ENCODE measurements at regions not wholly inside any gene's neighbourhood (a gene's known extent, or its start where the extent isn't known, plus 50 kb on each side); places are given as distances from the start of the nearest gene placed in this dataset.

DNA sequence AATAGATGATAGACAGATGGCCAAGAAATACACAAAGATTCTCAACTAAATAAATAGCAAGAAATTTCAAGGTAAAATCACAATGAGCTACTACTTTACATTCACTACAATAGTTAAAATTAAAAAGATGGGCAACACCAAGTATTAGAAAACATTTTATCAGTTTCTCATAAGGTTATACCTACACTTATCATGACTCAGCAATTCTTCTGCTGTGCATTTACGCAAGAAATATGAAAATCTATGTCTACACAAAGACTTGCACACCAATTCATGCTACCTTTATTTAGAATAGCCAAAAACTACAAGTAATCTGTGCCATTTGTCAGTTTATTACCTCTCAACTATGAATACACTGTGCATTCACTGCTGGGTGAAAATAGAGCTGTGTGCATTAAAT is 937.4 kb upstream of the NRXN1 start:
- H3K4me3 ChIP-seq = no peak overlapping the region
- H3K27me3 ChIP-seq (replicated peaks; ENCODE audit: insufficient read depth) = no peaks in the 10 kb centered on the region
- ATAC-seq (ENCODE audit: insufficient number of reproducible peaks, low FRiP score, low read depth) (no peak), DNase-seq (ENCODE audit: low spot score) (no peak)
- no peaks in the 10 kb centered on the region for H3K9me3 ChIP-seq
- H3K27ac ChIP-seq = no peak overlapping the region
- no peaks in the 10 kb centered on the region for H3K4me1 ChIP-seq (ENCODE audit: control insufficient read depth in 1 of 2, low read depth in 2 of 2)
- TF ChIP-seq, protein P1, sequence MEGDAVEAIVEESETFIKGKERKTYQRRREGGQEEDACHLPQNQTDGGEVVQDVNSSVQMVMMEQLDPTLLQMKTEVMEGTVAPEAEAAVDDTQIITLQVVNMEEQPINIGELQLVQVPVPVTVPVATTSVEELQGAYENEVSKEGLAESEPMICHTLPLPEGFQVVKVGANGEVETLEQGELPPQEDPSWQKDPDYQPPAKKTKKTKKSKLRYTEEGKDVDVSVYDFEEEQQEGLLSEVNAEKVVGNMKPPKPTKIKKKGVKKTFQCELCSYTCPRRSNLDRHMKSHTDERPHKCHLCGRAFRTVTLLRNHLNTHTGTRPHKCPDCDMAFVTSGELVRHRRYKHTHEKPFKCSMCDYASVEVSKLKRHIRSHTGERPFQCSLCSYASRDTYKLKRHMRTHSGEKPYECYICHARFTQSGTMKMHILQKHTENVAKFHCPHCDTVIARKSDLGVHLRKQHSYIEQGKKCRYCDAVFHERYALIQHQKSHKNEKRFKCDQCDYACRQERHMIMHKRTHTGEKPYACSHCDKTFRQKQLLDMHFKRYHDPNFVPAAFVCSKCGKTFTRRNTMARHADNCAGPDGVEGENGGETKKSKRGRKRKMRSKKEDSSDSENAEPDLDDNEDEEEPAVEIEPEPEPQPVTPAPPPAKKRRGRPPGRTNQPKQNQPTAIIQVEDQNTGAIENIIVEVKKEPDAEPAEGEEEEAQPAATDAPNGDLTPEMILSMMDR (IDR thresholded peaks at IDR 0.05) = no peak
- no peaks in the 10 kb centered on the region for H3K36me3 ChIP-seq

DNA sequence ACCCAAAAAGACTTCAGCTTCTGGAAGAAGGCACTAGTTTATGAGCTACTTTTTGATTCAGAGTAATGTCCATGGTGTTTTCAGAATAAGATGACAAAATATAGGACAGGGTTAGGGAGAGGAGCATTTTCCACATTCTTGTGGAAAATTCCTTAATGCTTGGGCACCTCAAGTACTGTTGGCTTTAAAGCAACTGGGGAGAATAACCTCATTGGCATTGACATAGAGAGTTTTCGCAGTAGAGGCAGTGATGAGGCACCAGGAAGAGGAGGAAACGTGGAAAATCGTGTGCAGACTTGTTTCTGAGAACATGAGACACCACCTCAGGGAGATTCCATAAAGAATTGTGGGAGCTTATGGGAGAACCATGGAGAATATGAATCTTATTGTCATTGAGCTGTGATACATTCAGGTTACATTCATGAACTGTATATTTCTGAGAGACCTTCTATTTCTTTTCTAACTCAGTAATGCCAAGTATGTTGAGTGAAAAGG is 929.0 kb upstream of the NRXN1 start:
- Histone ChIP-seq H3K36me3 (no peaks in the 10 kb centered on the region), H3K9me3 (no peaks in the 10 kb centered on the region), H3K4me3 (no peak overlapping the region), H3K27me3 (replicated peaks; ENCODE audit: insufficient read depth) (no peaks in the 10 kb centered on the region), H3K4me1 (ENCODE audit: control insufficient read depth in 1 of 2, low read depth in 2 of 2) (no peaks in the 10 kb centered on the region), H3K27ac (no peak overlapping the region)
- DNase-seq (ENCODE audit: low spot score) = no peak
- no peak for ATAC-seq (ENCODE audit: insufficient number of reproducible peaks, low FRiP score, low read depth)
- TF ChIP-seq, protein P1 (IDR thresholded peaks at IDR 0.05) = no peak

DNA sequence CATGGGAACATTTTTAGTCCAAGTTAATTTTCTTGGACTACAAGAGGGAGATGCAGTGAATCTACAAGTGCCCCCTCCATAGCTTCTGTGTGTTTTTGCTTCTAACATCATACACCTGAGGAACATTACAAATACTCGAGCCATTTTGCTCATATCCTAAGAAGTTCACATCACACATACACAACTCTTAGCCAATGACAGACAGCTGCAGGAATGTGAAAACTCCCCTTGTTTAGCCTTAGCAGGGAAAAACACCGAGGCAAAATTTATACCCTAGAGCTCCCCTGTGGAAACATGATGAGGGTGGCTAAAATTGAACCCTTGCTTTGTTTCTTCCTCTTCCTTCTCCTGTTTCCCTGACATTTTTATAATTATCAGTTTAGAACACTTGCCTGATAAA is 928.3 kb upstream of the NRXN1 start:
- TF ChIP-seq, protein P1 (IDR thresholded peaks at IDR 0.05) = no peak
- H3K27ac ChIP-seq = no peak overlapping the region
- H3K9me3 ChIP-seq = no peaks in the 10 kb centered on the region
- no peak overlapping the region for H3K4me3 ChIP-seq
- H3K27me3 ChIP-seq (replicated peaks; ENCODE audit: insufficient read depth) = no peaks in the 10 kb centered on the region
- H3K4me1 ChIP-seq (ENCODE audit: control insufficient read depth in 1 of 2, low read depth in 2 of 2) = no peaks in the 10 kb centered on the region
- no peaks in the 10 kb centered on the region for H3K36me3 ChIP-seq
- DNase-seq (ENCODE audit: low spot score) = no peak
- no peak for ATAC-seq (ENCODE audit: insufficient number of reproducible peaks, low FRiP score, low read depth)

DNA sequence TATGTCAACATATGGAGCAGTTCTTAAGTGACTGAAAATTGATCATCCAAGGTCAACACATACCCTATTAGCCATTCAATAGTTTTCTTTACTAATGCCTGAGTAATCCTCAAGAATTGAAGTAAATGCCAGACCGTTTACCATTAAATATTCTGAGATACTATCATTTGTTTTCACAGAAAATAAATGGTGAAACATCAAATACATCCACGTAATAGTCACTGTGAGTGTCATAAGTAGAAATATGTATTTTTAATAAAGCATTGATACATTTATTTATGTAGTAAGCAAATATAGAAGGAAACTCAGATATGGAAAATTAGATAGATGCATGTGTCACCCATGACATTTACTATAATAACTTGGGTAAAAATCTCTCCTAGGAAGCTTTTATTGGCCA is 927.8 kb upstream of the NRXN1 start:
- TF ChIP-seq, protein P1 (IDR thresholded peaks at IDR 0.05) = no peak
- no peak for ATAC-seq (ENCODE audit: insufficient number of reproducible peaks, low FRiP score, low read depth)
- Histone ChIP-seq H3K36me3 (no peaks in the 10 kb centered on the region), H3K4me1 (ENCODE audit: control insufficient read depth in 1 of 2, low read depth in 2 of 2) (no peaks in the 10 kb centered on the region), H3K27ac (no peak overlapping the region), H3K27me3 (replicated peaks; ENCODE audit: insufficient read depth) (no peaks in the 10 kb centered on the region), H3K9me3 (no peaks in the 10 kb centered on the region), H3K4me3 (no peak overlapping the region)
- no peak for DNase-seq (ENCODE audit: low spot score)

DNA sequence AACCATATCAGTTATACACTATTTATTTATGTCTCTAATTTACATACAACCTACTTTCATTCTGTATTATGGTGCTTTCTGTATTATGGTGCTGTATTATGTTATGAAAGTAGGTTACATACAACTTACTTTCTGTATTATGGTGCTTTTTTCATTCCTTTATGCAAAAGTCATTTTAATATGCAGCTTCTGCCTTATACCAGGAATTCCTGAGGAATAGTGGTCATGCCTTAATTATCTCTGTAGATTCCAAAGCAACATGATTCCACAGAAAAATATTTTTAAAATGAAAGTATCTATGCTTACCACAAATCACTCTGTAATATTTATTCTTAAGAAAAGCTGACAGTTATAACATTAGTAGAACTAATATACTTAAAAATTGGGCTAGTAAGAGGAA is 922.0 kb upstream of the NRXN1 start:
- no peaks in the 10 kb centered on the region for H3K4me1 ChIP-seq (ENCODE audit: control insufficient read depth in 1 of 2, low read depth in 2 of 2)
- H3K27ac ChIP-seq = no peak overlapping the region
- DNase-seq (ENCODE audit: low spot score) (no peak), ATAC-seq (ENCODE audit: insufficient number of reproducible peaks, low FRiP score, low read depth) (no peak)
- H3K4me3 ChIP-seq = no peak overlapping the region
- no peaks in the 10 kb centered on the region for H3K36me3 ChIP-seq
- no peaks in the 10 kb centered on the region for H3K27me3 ChIP-seq (replicated peaks; ENCODE audit: insufficient read depth)
- TF ChIP-seq, protein P1 (IDR thresholded peaks at IDR 0.05) = no peak
- peaks cover 5% of the 10 kb centered on the region for H3K9me3 ChIP-seq

All from thoracic aorta (tissue), 2 donors.